ENCODE measurements at regions not wholly inside any gene's neighbourhood (a gene's known extent, or its start where the extent isn't known, plus 50 kb on each side); places are given as distances from the start of the nearest gene placed in this dataset.

- no peak for DNase-seq (ENCODE audit: low read depth in 2 of 2)
Measured at GRCh38 chr10:2950546-2950945, 116.8 kb upstream of the PFKP start.

- DNase-seq (ENCODE audit: low read depth in 2 of 2), result no peak
Measured at GRCh38 chr10:2949948-2950354, 117.4 kb upstream of the PFKP start.

- DNase-seq (ENCODE audit: low read depth in 2 of 2), result no peak
Measured at GRCh38 chr10:2949221-2949947, 118.0 kb upstream of the PFKP start.

- DNase-seq (ENCODE audit: low read depth in 2 of 2), result no peak
Measured at GRCh38 chr10:2948127-2948854, 119.1 kb upstream of the PFKP start.

GRCh38 chr10:2944788-2945187 lies 122.6 kb upstream of the PFKP start:
- DNase-seq (ENCODE audit: low read depth in 2 of 2), result no peak

- DNase-seq (ENCODE audit: low read depth in 2 of 2), result no peak
Measured at GRCh38 chr10:2943932-2944614, 123.3 kb upstream of the PFKP start.

- no peak for DNase-seq (ENCODE audit: low read depth in 2 of 2)
Measured at GRCh38 chr10:2942938-2943337, 124.4 kb upstream of the PFKP start.

GRCh38 chr10:2938869-2939268 lies 128.5 kb upstream of the PFKP start:
- no peak for DNase-seq (ENCODE audit: low read depth in 2 of 2)

GRCh38 chr10:2936816-2937215 lies 130.5 kb upstream of the PFKP start:
- no peak for DNase-seq (ENCODE audit: low read depth in 2 of 2)

GRCh38 chr10:2935647-2936386 lies 131.5 kb upstream of the PFKP start:
- no peak for DNase-seq (ENCODE audit: low read depth in 2 of 2)

- DNase-seq (ENCODE audit: low read depth in 2 of 2), result no peak
Measured at GRCh38 chr10:2933924-2934323, 133.4 kb upstream of the PFKP start.

GRCh38 chr10:2933519-2933918 lies 133.8 kb upstream of the PFKP start:
- DNase-seq (ENCODE audit: low read depth in 2 of 2), result no peak

GRCh38 chr10:2933071-2933470 lies 134.3 kb upstream of the PFKP start:
- DNase-seq (ENCODE audit: low read depth in 2 of 2), result no peak

GRCh38 chr10:2929480-2930258 lies 137.7 kb upstream of the PFKP start:
- no peak for DNase-seq (ENCODE audit: low read depth in 2 of 2)

GRCh38 chr10:2927958-2928840 lies 139.1 kb upstream of the PFKP start:
- DNase-seq (ENCODE audit: low read depth in 2 of 2), result no peak

- DNase-seq (ENCODE audit: low read depth in 2 of 2), result no peak
Measured at GRCh38 chr10:2926918-2927660, 140.3 kb upstream of the PFKP start.

- DNase-seq (ENCODE audit: low read depth in 2 of 2), result no peak
Measured at GRCh38 chr10:2925631-2926030, 141.7 kb upstream of the PFKP start.

GRCh38 chr10:2924431-2924830 lies 142.9 kb upstream of the PFKP start:
- DNase-seq (ENCODE audit: low read depth in 2 of 2), result no peak

- DNase-seq (ENCODE audit: low read depth in 2 of 2), result no peak
Measured at GRCh38 chr10:2921956-2922680, 145.2 kb upstream of the PFKP start.

Data from stimulated activated CD8-positive, alpha-beta memory T cell treated with anti-CD3 and anti-CD28 coated beads, Interleukin-2, amount 100 ng/mL, for 1 hour (primary cell).